Suprapubic skin (tissue), 3 donors: ENCODE measurements at regions not wholly inside any gene's neighbourhood (a gene's known extent, or its start where the extent isn't known, plus 50 kb on each side); places are given as distances from the start of the nearest gene placed in this dataset.
"Not testable (repeated sequence)": the region's sequence is repeated elsewhere in the genome, so short reads cannot be mapped to it uniquely, and the experiment has no call there.

Experiments used
- POLR2AphosphoS5 ChIP-seq, 3 donors: sonication (generic); formaldehyde crosslinking; IDR thresholded peaks; one replicate each; pipeline ENCODE4 v1.6.1; 2017; ENCODE audit warnings: antibody characterized with exemption in 3 of 3
- TF ChIP-seq, protein P1 (sequence below), 2 donors: fragments of 200-600 bp in 1 of 2; fragments of 450-650 bp in 1 of 2; sonication (generic) in 1 of 2; IDR thresholded peaks; one replicate each; pipeline ENCODE4 v1.5.1; 2016 to 2019; ENCODE audit warnings: antibody characterized with exemption in 2 of 2, mild to moderate bottlenecking in 1 of 2, moderate library complexity in 1 of 2

DNA sequence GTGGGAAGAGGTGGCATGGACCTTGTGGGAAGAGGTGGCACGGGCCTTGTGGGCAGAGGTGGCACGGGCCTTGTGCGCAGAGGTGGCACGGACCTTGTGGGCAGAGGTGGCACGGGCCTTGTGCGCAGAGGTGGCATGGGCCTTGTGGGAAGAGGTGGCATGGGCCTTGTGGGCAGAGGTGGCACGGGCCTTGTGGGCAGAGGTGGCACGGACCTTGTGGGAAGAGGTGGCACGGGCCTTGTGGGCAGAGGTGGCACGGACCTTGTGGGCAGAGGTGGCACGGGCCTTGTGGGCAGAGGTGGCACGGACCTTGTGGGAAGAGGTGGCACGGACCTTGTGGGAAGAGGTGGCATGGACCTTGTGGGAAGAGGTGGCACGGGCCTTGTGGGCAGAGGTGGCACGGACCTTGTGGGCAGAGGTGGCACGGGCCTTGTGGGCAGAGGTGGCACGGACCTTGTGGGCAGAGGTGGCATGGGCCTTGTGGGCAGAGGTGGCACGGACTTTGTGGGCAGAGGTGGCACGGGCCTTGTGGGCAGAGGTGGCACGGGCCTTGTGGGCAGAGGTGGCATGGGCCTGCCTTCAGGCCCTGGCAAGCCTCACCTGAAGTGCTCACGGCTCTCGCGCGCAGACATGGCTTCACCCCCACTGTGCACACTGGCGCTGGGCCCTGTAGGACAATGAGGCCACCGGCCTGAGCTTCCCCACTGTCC, 403.5 kb downstream of the THBS2 start:
- TF ChIP-seq, protein P1, sequence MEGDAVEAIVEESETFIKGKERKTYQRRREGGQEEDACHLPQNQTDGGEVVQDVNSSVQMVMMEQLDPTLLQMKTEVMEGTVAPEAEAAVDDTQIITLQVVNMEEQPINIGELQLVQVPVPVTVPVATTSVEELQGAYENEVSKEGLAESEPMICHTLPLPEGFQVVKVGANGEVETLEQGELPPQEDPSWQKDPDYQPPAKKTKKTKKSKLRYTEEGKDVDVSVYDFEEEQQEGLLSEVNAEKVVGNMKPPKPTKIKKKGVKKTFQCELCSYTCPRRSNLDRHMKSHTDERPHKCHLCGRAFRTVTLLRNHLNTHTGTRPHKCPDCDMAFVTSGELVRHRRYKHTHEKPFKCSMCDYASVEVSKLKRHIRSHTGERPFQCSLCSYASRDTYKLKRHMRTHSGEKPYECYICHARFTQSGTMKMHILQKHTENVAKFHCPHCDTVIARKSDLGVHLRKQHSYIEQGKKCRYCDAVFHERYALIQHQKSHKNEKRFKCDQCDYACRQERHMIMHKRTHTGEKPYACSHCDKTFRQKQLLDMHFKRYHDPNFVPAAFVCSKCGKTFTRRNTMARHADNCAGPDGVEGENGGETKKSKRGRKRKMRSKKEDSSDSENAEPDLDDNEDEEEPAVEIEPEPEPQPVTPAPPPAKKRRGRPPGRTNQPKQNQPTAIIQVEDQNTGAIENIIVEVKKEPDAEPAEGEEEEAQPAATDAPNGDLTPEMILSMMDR (IDR thresholded peaks at IDR 0.05), result not testable (repeated sequence)
- TF ChIP-seq POLR2AphosphoS5 (IDR thresholded peaks at IDR 0.05), result not testable (repeated sequence)
